Epithelial cell of proximal tubule (primary cell): ENCODE measurements at regions not wholly inside any gene's neighbourhood (a gene's known extent, or its start where the extent isn't known, plus 50 kb on each side); places are given as distances from the start of the nearest gene placed in this dataset.

Experiments
- DNase-seq: peaks from one replicate; pipeline ENCODE4 v3.0.0-alpha.2; 2011; ENCODE audit warnings: low read depth
- H3K4me3 ChIP-seq: 2 replicates; pipeline ENCODE4 v1.5.1; 2011; ENCODE audit warnings: low read depth, mild to moderate bottlenecking, low read length
- TF ChIP-seq, protein P1 (sequence below): conservative IDR thresholded peaks from 2 replicates; pipeline ENCODE4 v1.5.1; 2012; ENCODE audit warnings: low read depth, mild to moderate bottlenecking, low read length

DNA sequence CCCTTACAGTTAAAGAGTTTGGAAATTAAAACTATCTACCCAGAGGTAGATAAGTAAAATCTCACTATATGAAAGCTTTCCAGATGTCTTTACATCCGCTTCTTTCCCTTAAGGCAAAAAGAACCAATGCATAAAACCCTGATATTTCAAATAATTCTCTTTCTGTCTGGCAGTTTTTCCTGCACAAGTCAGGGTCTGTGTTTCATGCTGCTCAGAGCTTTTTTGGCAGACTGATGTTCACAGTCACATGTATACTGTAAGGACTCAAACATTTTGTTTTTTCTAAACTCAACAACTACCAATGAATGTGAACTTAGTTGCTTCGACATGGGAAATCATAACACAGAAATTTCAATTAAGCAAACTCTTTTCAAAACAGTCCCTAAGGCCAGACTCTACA lies 988.4 kb downstream of the EPHA3 start:
- no peak for DNase-seq
- TF ChIP-seq, protein P1, sequence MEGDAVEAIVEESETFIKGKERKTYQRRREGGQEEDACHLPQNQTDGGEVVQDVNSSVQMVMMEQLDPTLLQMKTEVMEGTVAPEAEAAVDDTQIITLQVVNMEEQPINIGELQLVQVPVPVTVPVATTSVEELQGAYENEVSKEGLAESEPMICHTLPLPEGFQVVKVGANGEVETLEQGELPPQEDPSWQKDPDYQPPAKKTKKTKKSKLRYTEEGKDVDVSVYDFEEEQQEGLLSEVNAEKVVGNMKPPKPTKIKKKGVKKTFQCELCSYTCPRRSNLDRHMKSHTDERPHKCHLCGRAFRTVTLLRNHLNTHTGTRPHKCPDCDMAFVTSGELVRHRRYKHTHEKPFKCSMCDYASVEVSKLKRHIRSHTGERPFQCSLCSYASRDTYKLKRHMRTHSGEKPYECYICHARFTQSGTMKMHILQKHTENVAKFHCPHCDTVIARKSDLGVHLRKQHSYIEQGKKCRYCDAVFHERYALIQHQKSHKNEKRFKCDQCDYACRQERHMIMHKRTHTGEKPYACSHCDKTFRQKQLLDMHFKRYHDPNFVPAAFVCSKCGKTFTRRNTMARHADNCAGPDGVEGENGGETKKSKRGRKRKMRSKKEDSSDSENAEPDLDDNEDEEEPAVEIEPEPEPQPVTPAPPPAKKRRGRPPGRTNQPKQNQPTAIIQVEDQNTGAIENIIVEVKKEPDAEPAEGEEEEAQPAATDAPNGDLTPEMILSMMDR = no peak
- H3K4me3 ChIP-seq = no peak overlapping the region

DNA sequence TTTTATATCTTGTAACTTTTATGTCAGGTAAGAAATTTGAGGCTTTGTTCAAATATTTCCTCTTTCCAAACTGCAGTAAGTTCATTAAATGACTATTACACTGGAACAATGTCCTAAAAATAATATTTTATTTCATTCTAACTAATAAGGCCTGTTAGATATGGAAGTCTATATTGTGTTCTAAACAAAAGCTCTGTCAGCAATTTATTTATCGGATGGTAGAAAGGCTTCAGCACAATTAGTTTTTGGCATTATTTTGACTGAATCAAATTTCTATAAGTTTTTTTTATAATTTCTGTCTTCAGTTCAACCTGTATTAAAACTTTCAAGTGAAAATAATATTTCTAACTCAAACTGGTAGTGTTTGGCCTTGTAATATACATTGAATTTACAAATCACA lies 992.1 kb downstream of the EPHA3 start:
- TF ChIP-seq, protein P1 = no peak
- H3K4me3 ChIP-seq = no peak overlapping the region
- DNase-seq = no peak

DNA sequence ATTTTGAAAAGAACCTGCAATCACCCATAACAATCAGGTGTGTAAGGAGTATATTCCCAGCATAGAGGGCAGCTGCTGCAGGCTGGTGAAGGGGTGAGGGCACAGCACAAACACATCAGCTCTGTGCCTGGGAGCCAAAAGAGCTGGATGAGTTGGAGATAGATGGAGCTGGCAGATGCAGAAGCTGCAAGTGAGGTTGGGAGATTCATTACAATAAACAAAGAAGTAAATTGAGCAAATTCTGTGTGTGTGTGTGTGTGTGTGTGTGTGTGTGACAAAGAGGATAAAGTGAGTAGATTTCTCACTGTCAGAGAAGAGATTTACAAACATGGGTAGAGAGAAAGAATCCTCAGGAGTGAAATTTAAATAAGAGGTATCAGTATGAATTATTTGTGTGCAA lies 994.7 kb downstream of the EPHA3 start:
- TF ChIP-seq, protein P1 = no peak

DNA sequence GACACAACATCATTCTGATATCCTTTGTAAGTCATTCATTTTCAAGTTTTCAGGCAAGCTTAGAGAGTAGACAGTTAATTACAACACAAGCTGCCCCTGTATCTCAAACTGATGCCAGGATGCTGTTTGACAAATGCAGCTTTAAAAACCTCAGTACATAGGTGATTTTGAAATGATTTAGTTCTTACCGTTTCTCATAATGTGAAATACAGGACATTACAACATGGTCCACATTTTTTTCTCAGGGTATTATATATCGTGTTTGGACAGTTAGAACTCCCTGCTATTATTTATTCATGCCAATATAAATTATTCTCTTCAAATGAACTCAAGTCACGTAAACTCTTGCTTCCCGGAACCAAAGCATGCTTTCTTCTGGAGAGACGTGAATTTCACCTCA lies 1013.9 kb downstream of the EPHA3 start:
- DNase-seq = no peak
- TF ChIP-seq, protein P1 = no peak

More for the DNA sequence above, 994.7 kb downstream of the EPHA3 start:
- no peak overlapping the region for H3K4me3 ChIP-seq
- DNase-seq = no peak

DNA sequence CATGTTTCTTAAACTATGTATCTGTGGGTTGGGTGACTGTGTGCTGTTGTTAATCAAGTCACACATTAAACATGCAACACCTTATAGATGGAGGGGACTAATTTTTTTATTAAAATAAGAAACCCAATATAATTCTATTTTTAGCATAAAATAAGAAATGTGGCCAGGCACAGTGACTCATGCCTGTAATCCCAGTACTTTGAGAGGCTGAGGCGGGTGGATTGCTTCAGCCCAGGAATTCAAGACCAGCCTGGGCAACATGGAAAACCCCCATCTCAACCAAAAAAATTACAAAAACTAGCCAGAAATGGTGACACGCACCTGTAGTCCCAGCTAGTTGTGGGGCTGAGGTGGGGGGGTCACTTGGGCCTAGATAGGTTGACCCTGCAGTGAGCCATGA lies 1021.0 kb downstream of the EPHA3 start:
- no peak overlapping the region for H3K4me3 ChIP-seq
- no peak for DNase-seq
- TF ChIP-seq, protein P1 = no peak

More for the DNA sequence above, 1013.9 kb downstream of the EPHA3 start:
- no peak overlapping the region for H3K4me3 ChIP-seq

DNA sequence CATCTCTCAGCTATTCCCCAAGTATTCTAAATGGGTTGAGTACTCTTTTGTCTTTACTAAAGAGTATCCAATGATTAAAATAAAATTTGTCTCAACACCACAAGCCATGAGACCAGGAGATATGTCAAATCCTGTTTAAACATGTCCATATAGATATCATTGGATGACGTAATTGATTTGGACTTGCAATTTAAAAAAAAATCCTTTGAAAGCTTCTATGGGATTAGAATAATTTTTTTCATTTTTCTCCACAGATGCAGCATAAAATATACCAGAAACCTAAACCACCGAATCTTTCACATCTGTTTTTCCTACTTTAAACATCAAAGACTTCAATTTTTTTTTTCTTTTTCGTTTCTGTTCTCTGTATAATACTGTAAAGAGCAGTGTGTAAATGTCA lies 1022.3 kb downstream of the EPHA3 start:
- no peak overlapping the region for H3K4me3 ChIP-seq
- TF ChIP-seq, protein P1 = no peak
- DNase-seq = no peak

DNA sequence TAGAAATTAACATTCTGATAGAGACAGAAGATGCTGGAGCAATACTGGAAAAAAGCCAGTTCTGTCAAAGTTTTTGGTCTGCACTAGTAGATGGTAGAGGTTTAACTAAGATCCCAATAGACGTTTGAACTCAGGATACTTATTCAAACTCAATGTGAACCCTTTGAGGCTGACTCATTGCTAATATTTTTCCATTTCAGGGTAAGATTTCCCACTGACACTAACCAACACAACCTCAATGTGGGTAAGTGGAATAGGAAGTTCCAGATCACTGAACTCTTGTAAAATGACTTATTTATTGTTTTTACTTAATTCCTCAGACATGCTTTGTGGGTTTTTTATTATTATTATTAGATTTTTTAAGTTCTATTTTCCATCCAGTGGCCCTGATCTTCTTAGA lies 1024.8 kb downstream of the EPHA3 start:
- DNase-seq = no peak
- TF ChIP-seq, protein P1 = no peak
- H3K4me3 ChIP-seq = no peak overlapping the region
